ENCODE measurements at regions not wholly inside any gene's neighbourhood (a gene's known extent, or its start where the extent isn't known, plus 50 kb on each side); places are given as distances from the start of the nearest gene placed in this dataset.
A peak's percentile ranks its signal among the peaks of the same experiment; 100 is the strongest.

GRCh38 chr15:35139822-35140221 is 54.7 kb upstream of the NANOGP8 start:
- no peak for DNase-seq (ENCODE audit: extremely low read depth in 1 of 4, low spot score in 3 of 4)
- in situ Hi-C loops (cut with MboI) = no loop called here
- TF ChIP-seq NFIC (IDR thresholded peaks at IDR 0.05) (no peak), ZBTB33 (CRISPR knock-in tag; IDR thresholded peaks at IDR 0.05) (peak; percentile 76)
- H3K9me1 ChIP-seq (ENCODE audit: control insufficient read depth, insufficient read depth, low read length) = no peaks in the 10 kb centered on the region
- intact Hi-C loops (cut with micrococcal nuclease) = no loop called here
- H3K36me3 ChIP-seq (ENCODE audit: control insufficient read depth, insufficient read depth, low read length) = no peaks in the 10 kb centered on the region
- POLR2A ChIA-PET = interaction anchor here (1.0 to 1.3 kb wide), 2 partner anchors 16 to 57 kb away, joined by 3 to 4 read pairs; no protein-coding TSS in a partner anchor
- no peak overlapping the region for H3K4me2 ChIP-seq (ENCODE audit: insufficient read depth, low read length)
- no TSS peak for BruUV-seq (replicated peaks)
- no peaks in the 10 kb centered on the region for H4K20me1 ChIP-seq (replicated peaks; ENCODE audit: control insufficient read depth, insufficient read depth, low read length)
- peaks cover 0 to 8% of the 10 kb centered on the region in 2 experiments; a peak in 3 of 5 replicates for H3K4me1 ChIP-seq (replicated peaks in 1 of 2; ENCODE audit: control insufficient read depth in 2 of 2, insufficient read depth in 2 of 2, low read length in 2 of 2)
- no peak overlapping the region for H3K27ac ChIP-seq (ENCODE audit: extremely low read depth, low read depth, low read length)
- H3K27me3 ChIP-seq (ENCODE audit: control insufficient read depth in 2 of 2, insufficient read depth in 2 of 2, low read length in 2 of 2) = no peaks in the 10 kb centered on the region
- no peak for FAIRE-seq
- no peaks in the 10 kb centered on the region for H3K9me3 ChIP-seq (replicated peaks; ENCODE audit: control insufficient read depth, insufficient read depth, low read depth, low read length)
- no peak overlapping the region for H3K4me3 ChIP-seq
- CTCF ChIA-PET (ENCODE audit: low intra/inter-chr PET ratio) = no interaction called here
- WGBS (ENCODE audit: insufficient coverage, low coverage, missing lambda C conversion rate) = 80% methylated on average over 6 of the region's 6 CpGs
- no peak overlapping the region for H3K9ac ChIP-seq (ENCODE audit: insufficient read depth in 1 of 2, low read depth in 2 of 2, low read length in 2 of 2)
- H2AFZ ChIP-seq (ENCODE audit: low read depth, low read length) = no peak overlapping the region
- ATAC-seq = no peak
- no peaks in the 10 kb centered on the region for H3K79me2 ChIP-seq (ENCODE audit: control insufficient read depth, insufficient read depth, low read length)

GRCh38 chr15:35137190-35137574 is 52.1 kb upstream of the NANOGP8 start:
- ChIA-PET POLR2A (interaction anchor here (0.5 to 1.9 kb wide), 4 partner anchors 13 to 672 kb away, joined by 3 to 6 read pairs (median 4); no protein-coding TSS in a partner anchor), CTCF (ENCODE audit: low intra/inter-chr PET ratio) (no interaction called here)
- Histone ChIP-seq H3K9me3 (replicated peaks; ENCODE audit: control insufficient read depth, insufficient read depth, low read depth, low read length) (no peaks in the 10 kb centered on the region), H3K4me1 (replicated peaks in 1 of 2; ENCODE audit: control insufficient read depth in 2 of 2, insufficient read depth in 2 of 2, low read length in 2 of 2) (peaks cover 0 to 1% of the 10 kb centered on the region in 2 experiments; a peak in 2 of 5 replicates), H3K9ac (ENCODE audit: insufficient read depth in 1 of 2, low read depth in 2 of 2, low read length in 2 of 2) (no peak overlapping the region), H3K36me3 (ENCODE audit: control insufficient read depth, insufficient read depth, low read length) (no peaks in the 10 kb centered on the region), H2AFZ (ENCODE audit: low read depth, low read length) (no peak overlapping the region), H4K20me1 (replicated peaks; ENCODE audit: control insufficient read depth, insufficient read depth, low read length) (no peaks in the 10 kb centered on the region), H3K9me1 (ENCODE audit: control insufficient read depth, insufficient read depth, low read length) (no peaks in the 10 kb centered on the region), H3K27ac (ENCODE audit: extremely low read depth, low read depth, low read length) (no peak overlapping the region), H3K4me3 (no peak overlapping the region), H3K27me3 (ENCODE audit: control insufficient read depth in 2 of 2, insufficient read depth in 2 of 2, low read length in 2 of 2) (no peaks in the 10 kb centered on the region), H3K79me2 (ENCODE audit: control insufficient read depth, insufficient read depth, low read length) (no peaks in the 10 kb centered on the region), H3K4me2 (ENCODE audit: insufficient read depth, low read length) (no peak overlapping the region)
- intact Hi-C loops (cut with micrococcal nuclease) = no loop called here
- DNase-seq (ENCODE audit: extremely low read depth in 1 of 4, low spot score in 3 of 4) (no peak), FAIRE-seq (no peak), ATAC-seq (no peak)
- no TSS peak for BruUV-seq (replicated peaks)
- TF ChIP-seq MAFF (IDR thresholded peaks at IDR 0.05; ENCODE audit: low read length) (0 out of 2 replicates have a peak, but pooled peaks have one; percentile 4), KDM1A (IDR thresholded peaks at IDR 0.05) (no peak), DEAF1 (CRISPR knock-in tag; IDR thresholded peaks at IDR 0.05) (no peak), TAF15 (IDR thresholded peaks at IDR 0.05; ENCODE audit: low read depth, low read length) (no peak), ZNF316 (IDR thresholded peaks at IDR 0.05) (peak; percentile 81), MCM3 (IDR thresholded peaks at IDR 0.05) (no peak), ZNF583 (CRISPR knock-in tag; IDR thresholded peaks at IDR 0.05) (no peak), C11orf30 (IDR thresholded peaks at IDR 0.05; ENCODE audit: low read depth) (peak; percentile 54; the same call in 1 of the 2 replicates), RFX5 (IDR thresholded peaks at IDR 0.05; ENCODE audit: low read depth, low read length) (no peak), ZNF431 (CRISPR knock-in tag; IDR thresholded peaks at IDR 0.05) (no peak), KDM5B (IDR thresholded peaks at IDR 0.05; ENCODE audit: insufficient replicate concordance, low read depth, low read length) (no peak), SMAD1 (IDR thresholded peaks at IDR 0.05; ENCODE audit: low read depth, low read length, partially characterized antibody) (no peak), MAFG (tag; conservative IDR thresholded peaks at IDR 0.05) (0 out of 2 replicates have a peak, but pooled peaks have one; percentile 21)
- in situ Hi-C loops (cut with MboI) = no loop called here
